ENCODE measurements at regions not wholly inside any gene's neighbourhood (a gene's known extent, or its start where the extent isn't known, plus 50 kb on each side); places are given as distances from the start of the nearest gene placed in this dataset.

GRCh38 chr7:84799106-84799505 is 387.8 kb downstream of the SEMA3D start:
- H3K36me3 ChIP-seq (replicated peaks in 1 of 2; ENCODE audit: control insufficient read depth in 1 of 2, insufficient read depth in 2 of 2, low read length in 1 of 2): no peaks in the 10 kb centered on the region
- TF ChIP-seq ZBTB33 (IDR thresholded peaks at IDR 0.05; ENCODE audit: borderline replicate concordance, low read depth) (no peak), POLR2AphosphoS5 (IDR thresholded peaks at IDR 0.05; ENCODE audit: low read depth, low read length) (no peak), TCF12 (IDR thresholded peaks at IDR 0.05) (no peak), IRF3 (IDR thresholded peaks at IDR 0.05; ENCODE audit: low read depth, low read length) (no peak)
- H3K9me3 ChIP-seq: peaks cover 7% of the 10 kb centered on the region; the same call in 1 of the 2 replicates
- no peak overlapping the region for H3K4me3 ChIP-seq (ENCODE audit: low read depth in 2 of 2, low read length in 1 of 2)
- WGBS (ENCODE audit: low lambda C conversion rate): 60% methylated on average over 4 of the region's 4 CpGs
- no peak overlapping the region for H2AFZ ChIP-seq (ENCODE audit: low read depth)
- no peak overlapping the region for H3K4me2 ChIP-seq
- CTCF ChIA-PET: interaction anchor here (1.3 kb wide), 1 partner anchor 610 kb away, joined by 3 read pairs; no protein-coding TSS in a partner anchor
- no peaks in the 10 kb centered on the region for H3K27me3 ChIP-seq (ENCODE audit: insufficient read depth)
- no peaks in the 10 kb centered on the region for H4K20me1 ChIP-seq (ENCODE audit: insufficient read depth)
- H3K4me1 ChIP-seq (ENCODE audit: control insufficient read depth in 1 of 2, insufficient read depth in 2 of 2, low read depth in 1 of 2, low read length in 1 of 2): no peaks in the 10 kb centered on the region
- POLR2A ChIA-PET: no interaction called here
- no peak for DNase-seq
- no peak overlapping the region for H3K9ac ChIP-seq
- no peak overlapping the region for H3K27ac ChIP-seq (ENCODE audit: low read depth in 2 of 2, low read length in 1 of 2)
- no peaks in the 10 kb centered on the region for H3K9me2 ChIP-seq
- H3K79me2 ChIP-seq (ENCODE audit: insufficient read depth): no peaks in the 10 kb centered on the region
- H3F3A ChIP-seq (replicated peaks; ENCODE audit: insufficient read depth): peaks cover 6% of the 10 kb centered on the region

GRCh38 chr7:84792231-84792893 is 394.5 kb downstream of the SEMA3D start:
- ChIA-PET CTCF (interaction anchor here (1.1 to 1.5 kb wide), 2 partner anchors 10 to 38 kb away, joined by 3 to 4 read pairs; no protein-coding TSS in a partner anchor), POLR2A (no interaction called here)
- no peaks in the 10 kb centered on the region for H4K20me1 ChIP-seq (ENCODE audit: insufficient read depth)
- no peak overlapping the region for H3K4me3 ChIP-seq (ENCODE audit: low read depth in 2 of 2, low read length in 1 of 2)
- H3K36me3 ChIP-seq (replicated peaks in 1 of 2; ENCODE audit: control insufficient read depth in 1 of 2, insufficient read depth in 2 of 2, low read length in 1 of 2): no peaks in the 10 kb centered on the region
- 95% methylated on average over 8 of the region's 8 CpGs for WGBS (ENCODE audit: low lambda C conversion rate)
- TF ChIP-seq RXRA (IDR thresholded peaks at IDR 0.05; ENCODE audit: borderline replicate concordance, low read depth) (no peak), USF1 (IDR thresholded peaks at IDR 0.05; ENCODE audit: borderline replicate concordance, low read depth) (no peak), FOXJ3 (CRISPR knock-in tag; IDR thresholded peaks at IDR 0.05) (no peak), RCOR1 (IDR thresholded peaks at IDR 0.05; ENCODE audit: low read length) (no peak), JUND (IDR thresholded peaks at IDR 0.05) (no peak)
- DNase-seq: no peak
- no peak overlapping the region for H3K9ac ChIP-seq
- H3K9me2 ChIP-seq: no peaks in the 10 kb centered on the region
- H3K27me3 ChIP-seq (ENCODE audit: insufficient read depth): no peaks in the 10 kb centered on the region
- H3K4me2 ChIP-seq: no peak overlapping the region
- no peak overlapping the region for H3K27ac ChIP-seq (ENCODE audit: low read depth in 2 of 2, low read length in 1 of 2)
- peaks cover 2% of the 10 kb centered on the region for H3F3A ChIP-seq (replicated peaks; ENCODE audit: insufficient read depth)
- H3K79me2 ChIP-seq (ENCODE audit: insufficient read depth): no peaks in the 10 kb centered on the region
- no peaks in the 10 kb centered on the region; a peak in 1 of 4 replicates for H3K4me1 ChIP-seq (ENCODE audit: control insufficient read depth in 1 of 2, insufficient read depth in 2 of 2, low read depth in 1 of 2, low read length in 1 of 2)
- H2AFZ ChIP-seq (ENCODE audit: low read depth): no peak overlapping the region
- peaks cover 7% of the 10 kb centered on the region; the same call in 1 of the 2 replicates for H3K9me3 ChIP-seq
